Bronchial epithelial cell (primary cell): ENCODE measurements at regions not wholly inside any gene's neighbourhood (a gene's known extent, or its start where the extent isn't known, plus 50 kb on each side); places are given as distances from the start of the nearest gene placed in this dataset.
A peak's percentile ranks its signal among the peaks of the same experiment; 100 is the strongest.

ENCODE experiments used
- DNase-seq: peaks from one replicate; pipeline ENCODE4 v3.0.0-alpha.2; 2010; ENCODE audit warnings: low read depth
- FAIRE-seq: peaks from 2 replicates; lab custom pipeline; 2011; peaks lifted over from hg19 to GRCh38; lab: Jason Lieb, UNC
- H3K27me3 ChIP-seq: 2 replicates; pipeline ENCODE4 v1.5.1; 2011; ENCODE audit warnings: low read length; ENCODE audit not compliant: control insufficient read depth, insufficient read depth
- H3K36me3 ChIP-seq: 2 replicates; pipeline ENCODE4 v1.5.1; 2011; ENCODE audit warnings: low read length; ENCODE audit not compliant: control insufficient read depth, insufficient read depth
- H3K4me3 ChIP-seq: 2 replicates; pipeline ENCODE4 v1.5.1; 2011; ENCODE audit warnings: mild to moderate bottlenecking, low read depth, low read length, control low read depth
- CTCF ChIP-seq: IDR thresholded peaks from 2 replicates; pipeline ENCODE4 v1.5.1; 2011; ENCODE audit warnings: mild to moderate bottlenecking, moderate library complexity, low read length, control low read depth, inconsistent platforms; ENCODE audit not compliant: insufficient read depth, severe bottlenecking

- DNase-seq (no peak), FAIRE-seq (peak; percentile 73)
Measured at GRCh38 chr21:39029900-39030884, 153.1 kb downstream of the PSMG1 start.

GRCh38 chr21:39029086-39029755, 154.0 kb downstream of the PSMG1 start:
- Histone ChIP-seq H3K27me3 (no peaks in the 10 kb centered on the region), H3K36me3 (no peaks in the 10 kb centered on the region), H3K4me3 (no peak overlapping the region)
- DNase-seq = no peak
- no peak for FAIRE-seq
- no peak for TF ChIP-seq CTCF

More at GRCh38 chr21:39029900-39030884, 153.1 kb downstream of the PSMG1 start:
- Histone ChIP-seq H3K4me3 (no peak overlapping the region), H3K36me3 (no peaks in the 10 kb centered on the region), H3K27me3 (no peaks in the 10 kb centered on the region)
- no peak for TF ChIP-seq CTCF

GRCh38 chr21:39025198-39025597, 158.1 kb downstream of the PSMG1 start:
- Histone ChIP-seq H3K36me3 (no peaks in the 10 kb centered on the region), H3K4me3 (no peak overlapping the region), H3K27me3 (no peaks in the 10 kb centered on the region)
- TF ChIP-seq CTCF = no peak
- no peak for DNase-seq
- no peak for FAIRE-seq

GRCh38 chr21:39024538-39024937, 158.7 kb downstream of the PSMG1 start:
- FAIRE-seq = no peak
- Histone ChIP-seq H3K27me3 (no peaks in the 10 kb centered on the region), H3K4me3 (no peak overlapping the region), H3K36me3 (no peaks in the 10 kb centered on the region)
- no peak for TF ChIP-seq CTCF
- no peak for DNase-seq

- H3K36me3 ChIP-seq = no peaks in the 10 kb centered on the region
- H3K4me3 ChIP-seq = no peak overlapping the region
- no peak for DNase-seq
- no peak for TF ChIP-seq CTCF
- FAIRE-seq = peak; percentile 28
- no peaks in the 10 kb centered on the region for H3K27me3 ChIP-seq
Measured at GRCh38 chr21:39022863-39023693, 160.2 kb downstream of the PSMG1 start.
